Naive B cell (primary cell): ENCODE measurements at regions not wholly inside any gene's neighbourhood (a gene's known extent, or its start where the extent isn't known, plus 50 kb on each side); places are given as distances from the start of the nearest gene placed in this dataset.

Experiments used
- ATAC-seq, 2 donors: fragments of 150-1000 bp; cut with Tn5 transposase; 2 replicates each; pipeline ENCODE4 v1.10.0; 2021; ENCODE audit warnings: low read depth in 2 of 2, mild to moderate bottlenecking in 2 of 2, moderate library complexity in 2 of 2
- DNase-seq: peaks from one replicate; pipeline ENCODE4 v3.0.0; 2022
- H3K27ac Mint-ChIP-seq, 6 donors: one replicate each; pipeline ENCODE4 v1.8.0; 2020 to 2022; ENCODE audit warnings: mild to moderate bottlenecking in 6 of 6, mixed read lengths in 6 of 6, moderate library complexity in 5 of 6, inconsistent platforms in 2 of 6
- H3K27me3 Mint-ChIP-seq, 3 donors: one replicate each; pipeline ENCODE4 v1.8.0; 2021 to 2022; ENCODE audit warnings: mixed read lengths in 3 of 3, mild to moderate bottlenecking in 1 of 3
- H3K36me3 Mint-ChIP-seq, 2 donors: one replicate each; pipeline ENCODE4 v1.8.0; 2020 to 2022; ENCODE audit warnings: mixed read lengths in 2 of 2, inconsistent platforms in 1 of 2, mild to moderate bottlenecking in 1 of 2
- H3K4me1 Mint-ChIP-seq, 3 donors: one replicate each; pipeline ENCODE4 v1.8.0; 2020 to 2022; ENCODE audit warnings: mixed read lengths in 3 of 3, inconsistent platforms in 1 of 3, mild to moderate bottlenecking in 1 of 3, moderate library complexity in 1 of 3
- H3K4me3 Mint-ChIP-seq, 8 donors: one replicate each; pipeline ENCODE4 v1.8.0; 2020 to 2022; ENCODE audit warnings: mild to moderate bottlenecking in 8 of 8, mixed read lengths in 8 of 8, moderate library complexity in 8 of 8, inconsistent platforms in 2 of 8
- H3K9me3 Mint-ChIP-seq, 7 donors: one replicate each; pipeline ENCODE4 v1.8.0; 2020 to 2022; ENCODE audit warnings: mixed read lengths in 7 of 7, mild to moderate bottlenecking in 5 of 7, inconsistent platforms in 2 of 7, moderate library complexity in 1 of 7

- peaks cover 0 to 1% (median 0%) of the 10 kb centered on the region in 3 donors for H3K27me3 Mint-ChIP-seq
- H3K36me3 Mint-ChIP-seq, result no peaks in the 10 kb centered on the region
- H3K9me3 Mint-ChIP-seq, result no peaks in the 10 kb centered on the region
- DNase-seq (no peak), ATAC-seq (no peak)
- H3K27ac Mint-ChIP-seq, result peak overlapping the region in 1 of 6 donors; percentile 77
- H3K4me1 Mint-ChIP-seq, result no peaks in the 10 kb centered on the region
- no peak overlapping the region for H3K4me3 Mint-ChIP-seq
Observed at GRCh38 chr1:40914927-40915569, 52.9 kb upstream of the CITED4 start.

- no peaks in the 10 kb centered on the region for H3K36me3 Mint-ChIP-seq
Observed at GRCh38 chr1:40915581-40915980, 53.4 kb upstream of the CITED4 start.

DNA sequence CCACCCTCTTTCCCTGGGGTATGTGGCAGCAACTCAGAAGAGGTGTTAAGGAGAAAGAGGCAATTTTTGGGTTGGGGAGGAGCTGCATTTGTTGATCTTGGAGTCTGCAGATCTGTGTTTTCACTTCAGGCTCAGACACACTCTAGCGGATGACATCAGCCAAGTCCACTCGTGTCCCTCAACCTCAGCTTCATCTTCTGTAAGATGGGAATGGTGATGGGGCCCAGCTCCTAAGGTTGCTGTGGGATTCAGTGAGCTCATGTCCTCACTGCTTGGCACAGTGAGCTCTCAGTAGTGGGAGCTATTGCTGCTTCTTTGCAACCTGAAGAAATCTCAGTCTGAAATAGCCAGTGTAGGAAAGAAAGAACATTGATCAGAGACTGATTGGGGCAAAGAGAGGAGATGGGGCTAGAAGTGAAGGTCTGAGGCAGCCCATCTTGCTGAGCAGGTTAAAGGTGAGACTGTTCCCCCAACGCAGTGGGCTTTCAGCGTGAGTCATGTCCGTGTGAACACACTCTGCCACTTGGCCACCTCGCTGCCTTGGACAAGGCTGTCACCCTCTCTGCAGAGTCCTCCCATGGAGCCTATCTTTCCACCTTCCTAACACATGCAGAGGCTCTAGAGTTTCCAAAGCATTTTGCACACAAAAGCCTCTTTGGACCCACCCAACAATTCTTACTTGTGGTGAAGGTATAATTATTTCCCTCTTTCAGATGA lies 56.0 kb upstream of the CITED4 start:
- ATAC-seq (no peak), DNase-seq (no peak)
- no peaks in the 10 kb centered on the region for H3K9me3 Mint-ChIP-seq
- no peaks in the 10 kb centered on the region for H3K36me3 Mint-ChIP-seq
- peaks cover 0 to 16% (median 6%) of the 10 kb centered on the region in 3 donors for H3K27me3 Mint-ChIP-seq
- no peaks in the 10 kb centered on the region for H3K4me1 Mint-ChIP-seq
- no peak overlapping the region for H3K27ac Mint-ChIP-seq
- H3K4me3 Mint-ChIP-seq, result no peak overlapping the region

More at GRCh38 chr1:40915581-40915980, 53.4 kb upstream of the CITED4 start:
- Mint-ChIP-seq H3K27me3 (peaks cover 0 to 7% (median 0%) of the 10 kb centered on the region in 3 donors), H3K4me3 (no peak overlapping the region), H3K4me1 (no peaks in the 10 kb centered on the region), H3K9me3 (no peaks in the 10 kb centered on the region), H3K27ac (peak overlapping the region in 1 of 6 donors; percentile 77)
- no peak for ATAC-seq
- DNase-seq, result no peak

DNA sequence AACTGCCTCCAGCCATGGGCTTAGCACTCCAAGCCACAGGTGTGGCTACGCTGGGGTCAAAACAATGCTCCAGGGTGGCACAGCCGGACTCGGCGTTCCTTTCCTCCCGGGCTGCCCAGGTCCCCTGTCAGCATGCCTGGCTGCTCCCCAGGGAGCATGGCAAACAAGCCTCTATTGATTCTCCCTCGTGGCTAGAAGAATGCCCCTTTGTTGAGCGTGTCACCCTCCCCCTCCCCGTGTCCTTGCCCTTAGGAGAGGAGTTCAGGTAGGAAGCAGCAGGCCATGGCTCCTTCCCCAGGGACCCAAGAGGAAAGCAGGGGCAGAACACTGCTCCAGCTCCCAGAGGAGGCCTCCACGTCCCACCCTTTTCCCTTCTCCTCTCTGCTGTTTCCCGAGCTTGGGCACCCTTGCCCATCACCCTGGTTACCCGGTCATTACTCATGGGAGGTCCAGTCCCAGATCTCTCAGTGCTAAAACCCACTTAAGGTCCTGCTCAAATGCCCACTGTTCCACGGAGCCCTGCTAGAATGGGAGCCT lies 57.4 kb upstream of the CITED4 start:
- Mint-ChIP-seq H3K27me3 (peaks cover 0 to 18% (median 6%) of the 10 kb centered on the region in 3 donors), H3K4me3 (no peak overlapping the region)

GRCh38 chr1:40921522-40921921 lies 58.0 kb upstream of the CTPS1 start:
- ATAC-seq (no peak), DNase-seq (no peak)
- H3K27me3 Mint-ChIP-seq, result peaks cover 0 to 18% (median 6%) of the 10 kb centered on the region in 3 donors
- H3K27ac Mint-ChIP-seq, result peak overlapping the region in 1 of 6 donors; percentile 75
- no peak overlapping the region for H3K4me3 Mint-ChIP-seq
- H3K9me3 Mint-ChIP-seq, result no peaks in the 10 kb centered on the region
- H3K36me3 Mint-ChIP-seq, result no peaks in the 10 kb centered on the region
- H3K4me1 Mint-ChIP-seq, result no peaks in the 10 kb centered on the region

More for the DNA sequence above, 57.4 kb upstream of the CITED4 start:
- no peak for DNase-seq
- H3K27ac Mint-ChIP-seq, result no peak overlapping the region
- no peak for ATAC-seq
- no peaks in the 10 kb centered on the region for H3K9me3 Mint-ChIP-seq
- H3K4me1 Mint-ChIP-seq, result no peaks in the 10 kb centered on the region
- H3K36me3 Mint-ChIP-seq, result no peaks in the 10 kb centered on the region

GRCh38 chr1:40921981-40922677 lies 57.4 kb upstream of the CTPS1 start:
- no peak overlapping the region for H3K4me3 Mint-ChIP-seq
- ATAC-seq (no peak), DNase-seq (no peak)
- H3K9me3 Mint-ChIP-seq, result no peaks in the 10 kb centered on the region
- no peak overlapping the region for H3K27ac Mint-ChIP-seq
- no peaks in the 10 kb centered on the region for H3K36me3 Mint-ChIP-seq
- no peaks in the 10 kb centered on the region for H3K4me1 Mint-ChIP-seq
- H3K27me3 Mint-ChIP-seq, result peaks cover 0 to 18% (median 6%) of the 10 kb centered on the region in 3 donors

- ATAC-seq (no peak), DNase-seq (no peak)
Observed at GRCh38 chr1:40922969-40923368, 56.5 kb upstream of the CTPS1 start.

GRCh38 chr1:40923511-40924020 lies 55.9 kb upstream of the CTPS1 start:
- Mint-ChIP-seq H3K4me3 (no peak overlapping the region), H3K9me3 (no peaks in the 10 kb centered on the region), H3K4me1 (no peaks in the 10 kb centered on the region), H3K27me3 (peaks cover 0 to 18% (median 6%) of the 10 kb centered on the region in 3 donors), H3K27ac (no peak overlapping the region), H3K36me3 (no peaks in the 10 kb centered on the region)
- ATAC-seq (no peak), DNase-seq (no peak)

More at GRCh38 chr1:40922969-40923368, 56.5 kb upstream of the CTPS1 start:
- H3K4me1 Mint-ChIP-seq, result no peaks in the 10 kb centered on the region
- H3K9me3 Mint-ChIP-seq, result no peaks in the 10 kb centered on the region
- no peaks in the 10 kb centered on the region for H3K36me3 Mint-ChIP-seq
- H3K27me3 Mint-ChIP-seq, result peaks cover 0 to 18% (median 6%) of the 10 kb centered on the region in 3 donors
- peak overlapping the region in 1 of 8 donors; percentile 6 for H3K4me3 Mint-ChIP-seq
- peak overlapping the region in 1 of 6 donors; percentile 16 for H3K27ac Mint-ChIP-seq

DNA sequence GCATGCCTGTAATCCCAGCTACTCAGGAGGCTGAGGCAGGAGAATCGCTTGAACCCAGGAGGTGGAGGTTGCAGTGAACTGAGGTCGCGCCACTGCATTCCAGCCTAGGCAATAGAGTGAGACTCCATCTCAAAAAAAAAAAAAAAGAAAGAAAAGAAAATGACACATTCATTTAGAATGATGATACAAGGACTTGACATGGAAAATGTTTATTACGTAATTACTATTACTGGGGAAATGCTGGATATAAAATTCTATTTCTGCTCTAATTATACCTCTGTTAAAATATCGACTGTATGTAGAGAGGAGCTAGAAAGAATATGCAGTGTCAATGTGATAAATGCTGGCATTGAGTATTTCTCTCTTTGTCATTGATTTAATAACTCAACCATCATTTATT lies 54.7 kb upstream of the CTPS1 start:
- Mint-ChIP-seq H3K4me3 (no peak overlapping the region), H3K9me3 (no peaks in the 10 kb centered on the region), H3K27ac (no peak overlapping the region), H3K27me3 (peaks cover 0 to 18% (median 6%) of the 10 kb centered on the region in 3 donors), H3K4me1 (no peaks in the 10 kb centered on the region), H3K36me3 (no peaks in the 10 kb centered on the region)
- DNase-seq, result no peak
- no peak for ATAC-seq

DNA sequence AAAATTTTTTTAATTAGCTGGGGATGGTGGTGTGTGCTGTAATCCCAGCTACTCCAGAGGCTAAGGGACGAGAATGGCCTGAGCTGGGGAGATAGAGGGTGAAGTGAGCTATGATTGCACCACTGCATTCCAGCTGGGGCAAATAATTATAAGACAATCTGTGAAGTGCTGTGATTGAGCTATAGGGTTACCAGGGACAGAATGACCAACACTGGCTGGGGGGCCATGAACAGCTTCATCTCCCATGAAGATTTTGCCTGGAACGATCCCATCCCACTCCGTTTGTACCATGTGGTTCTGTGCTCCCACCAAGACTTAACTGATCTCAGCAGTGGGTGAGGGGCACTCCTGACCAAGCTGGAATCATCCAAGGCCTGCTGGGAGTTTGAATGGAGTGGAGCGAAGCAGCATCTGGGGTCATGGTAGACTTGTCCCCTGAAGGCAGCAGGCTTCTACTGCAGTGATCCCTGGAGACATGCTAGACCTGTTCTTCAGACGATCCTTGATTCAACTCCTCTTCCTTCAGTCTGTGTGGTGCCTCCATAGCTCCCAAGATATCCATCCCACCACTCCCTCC lies 53.6 kb upstream of the CTPS1 start:
- Mint-ChIP-seq H3K4me1 (no peaks in the 10 kb centered on the region), H3K9me3 (no peaks in the 10 kb centered on the region), H3K27ac (no peak overlapping the region), H3K27me3 (peaks cover 0 to 10% (median 8%) of the 10 kb centered on the region in 3 donors), H3K36me3 (no peaks in the 10 kb centered on the region), H3K4me3 (no peak overlapping the region)
- DNase-seq (no peak), ATAC-seq (no peak)

DNA sequence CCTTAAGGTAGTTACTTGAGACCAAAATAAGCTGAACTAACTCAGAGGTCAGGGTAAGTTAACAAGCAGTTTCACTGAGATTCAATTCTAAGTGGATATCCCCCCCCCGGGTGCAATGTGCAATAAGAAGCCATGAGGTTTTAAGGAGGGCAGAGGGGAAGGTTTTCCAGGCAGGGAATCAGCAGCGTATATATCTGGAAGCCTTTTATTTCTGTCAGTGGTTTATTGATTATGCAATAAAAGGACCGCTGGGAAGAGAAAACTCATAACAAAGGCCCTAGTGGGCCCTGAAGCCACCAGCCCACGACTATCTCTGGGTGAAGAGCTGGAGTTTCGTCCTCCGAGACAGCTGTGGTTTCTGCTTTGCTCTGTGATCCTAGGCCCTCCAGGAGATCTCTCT lies 53.1 kb upstream of the CTPS1 start:
- ATAC-seq (no peak), DNase-seq (no peak)
- Mint-ChIP-seq H3K27ac (no peak overlapping the region), H3K9me3 (no peaks in the 10 kb centered on the region), H3K36me3 (no peaks in the 10 kb centered on the region), H3K4me1 (no peaks in the 10 kb centered on the region), H3K27me3 (peaks cover 0 to 10% (median 10%) of the 10 kb centered on the region in 3 donors), H3K4me3 (no peak overlapping the region)

- no peaks in the 10 kb centered on the region for H3K4me1 Mint-ChIP-seq
- DNase-seq, result no peak
- H3K27me3 Mint-ChIP-seq, result peaks cover 0 to 16% (median 6%) of the 10 kb centered on the region in 3 donors
- H3K4me3 Mint-ChIP-seq, result no peak overlapping the region
- no peaks in the 10 kb centered on the region for H3K36me3 Mint-ChIP-seq
- H3K27ac Mint-ChIP-seq, result no peak overlapping the region
- no peak for ATAC-seq
- H3K9me3 Mint-ChIP-seq, result no peaks in the 10 kb centered on the region
Observed at GRCh38 chr1:40927781-40928180, 51.7 kb upstream of the CTPS1 start.

GRCh38 chr1:40928699-40929098 lies 50.8 kb upstream of the CTPS1 start:
- no peak overlapping the region for H3K4me3 Mint-ChIP-seq
- H3K36me3 Mint-ChIP-seq, result no peaks in the 10 kb centered on the region
- no peak for ATAC-seq
- no peaks in the 10 kb centered on the region for H3K9me3 Mint-ChIP-seq
- peaks cover 0 to 16% (median 7%) of the 10 kb centered on the region in 3 donors for H3K27me3 Mint-ChIP-seq
- DNase-seq, result no peak
- no peak overlapping the region for H3K27ac Mint-ChIP-seq
- no peaks in the 10 kb centered on the region for H3K4me1 Mint-ChIP-seq
